ENCODE measurements at regions not wholly inside any gene's neighbourhood (a gene's known extent, or its start where the extent isn't known, plus 50 kb on each side); places are given as distances from the start of the nearest gene placed in this dataset.

DNA sequence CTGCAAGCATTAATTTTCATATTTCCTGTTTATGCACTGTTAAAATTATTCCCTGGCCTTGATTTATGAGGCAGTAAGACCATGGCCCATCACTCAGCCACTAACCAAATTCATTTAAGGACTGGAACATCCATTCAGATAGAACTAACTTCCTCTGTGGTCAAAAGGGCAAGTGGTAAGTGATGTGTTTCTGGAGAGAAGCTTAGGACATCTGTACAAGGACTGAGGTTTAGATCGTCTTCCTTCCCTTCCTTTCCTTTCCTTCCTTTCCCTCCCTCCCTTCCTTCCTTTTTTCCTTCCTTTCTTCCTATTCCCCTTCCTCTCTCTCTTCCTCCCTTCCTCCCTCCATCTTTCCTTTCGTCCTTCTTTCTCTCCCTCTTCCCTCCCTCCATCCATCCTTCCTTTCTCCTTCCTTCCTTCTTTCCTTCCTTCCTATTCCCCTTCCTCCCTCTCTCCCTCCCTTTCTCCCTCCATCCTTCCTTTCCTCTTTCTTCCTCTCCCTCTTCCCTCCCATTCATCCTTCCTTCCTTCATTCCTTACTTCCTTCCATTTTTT lies 1019.4 kb downstream of the TYW1 start:
- TF ChIP-seq SP2 (IDR thresholded peaks at IDR 0.05; ENCODE audit: low read length) (no peak), EZH2 (IDR thresholded peaks at IDR 0.05; ENCODE audit: low read depth, low read length, severe bottlenecking) (no peak), POLR2A (IDR thresholded peaks at IDR 0.05; ENCODE audit: control extremely low read depth in 1 of 2, low read depth in 2 of 2, low read length in 2 of 2) (no peak), BCL11A (IDR thresholded peaks at IDR 0.05; ENCODE audit: low read depth in 2 of 2, low read length in 2 of 2) (no peak)
- TF ChIP-seq, protein P1, sequence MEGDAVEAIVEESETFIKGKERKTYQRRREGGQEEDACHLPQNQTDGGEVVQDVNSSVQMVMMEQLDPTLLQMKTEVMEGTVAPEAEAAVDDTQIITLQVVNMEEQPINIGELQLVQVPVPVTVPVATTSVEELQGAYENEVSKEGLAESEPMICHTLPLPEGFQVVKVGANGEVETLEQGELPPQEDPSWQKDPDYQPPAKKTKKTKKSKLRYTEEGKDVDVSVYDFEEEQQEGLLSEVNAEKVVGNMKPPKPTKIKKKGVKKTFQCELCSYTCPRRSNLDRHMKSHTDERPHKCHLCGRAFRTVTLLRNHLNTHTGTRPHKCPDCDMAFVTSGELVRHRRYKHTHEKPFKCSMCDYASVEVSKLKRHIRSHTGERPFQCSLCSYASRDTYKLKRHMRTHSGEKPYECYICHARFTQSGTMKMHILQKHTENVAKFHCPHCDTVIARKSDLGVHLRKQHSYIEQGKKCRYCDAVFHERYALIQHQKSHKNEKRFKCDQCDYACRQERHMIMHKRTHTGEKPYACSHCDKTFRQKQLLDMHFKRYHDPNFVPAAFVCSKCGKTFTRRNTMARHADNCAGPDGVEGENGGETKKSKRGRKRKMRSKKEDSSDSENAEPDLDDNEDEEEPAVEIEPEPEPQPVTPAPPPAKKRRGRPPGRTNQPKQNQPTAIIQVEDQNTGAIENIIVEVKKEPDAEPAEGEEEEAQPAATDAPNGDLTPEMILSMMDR (IDR thresholded peaks at IDR 0.05; ENCODE audit: control extremely low read depth in 1 of 3, insufficient read depth in 1 of 3, low read depth in 1 of 3, low read length in 3 of 3), result no peak

Measured in H1 (cell line).